CD4-positive, CD25-positive, alpha-beta regulatory T cell (primary cell): ENCODE measurements at regions not wholly inside any gene's neighbourhood (a gene's known extent, or its start where the extent isn't known, plus 50 kb on each side); places are given as distances from the start of the nearest gene placed in this dataset.

Source experiments
- ATAC-seq, 2 donors: fragments of 150-1000 bp; cut with Tn5 transposase; one replicate each; pipeline ENCODE4 v1.10.0; 2021; ENCODE audit warnings: low read depth in 2 of 2, moderate number of reproducible peaks in 2 of 2, moderate library complexity in 1 of 2
- DNase-seq, 3 donors: peaks; one replicate each; pipeline versions ENCODE4 v3.0.0 to v3.0.0-alpha.2; 2012 to 2022; ENCODE audit warnings: mixed read lengths in 1 of 3
- H3K27ac ChIP-seq: one replicate; pipeline ENCODE4 v1.7.0; 2013; ENCODE audit warnings: mild to moderate bottlenecking, low read length; ENCODE audit not compliant: insufficient read depth, poor library complexity, severe bottlenecking
- H3K27me3 ChIP-seq: one replicate; pipeline ENCODE4 v1.7.0; 2013; ENCODE audit warnings: low read length; ENCODE audit not compliant: control insufficient read depth, insufficient read depth
- H3K36me3 ChIP-seq: one replicate; pipeline ENCODE4 v1.7.0; 2013; ENCODE audit warnings: mild to moderate bottlenecking, low read length, moderate library complexity; ENCODE audit not compliant: control insufficient read depth, insufficient read depth
- H3K4me1 ChIP-seq: 2 replicates; pipeline ENCODE4 v1.7.0; 2013; ENCODE audit warnings: mild to moderate bottlenecking, low read length; ENCODE audit not compliant: insufficient read depth, control insufficient read depth, poor library complexity, severe bottlenecking
- H3K4me3 ChIP-seq: one replicate; pipeline ENCODE4 v1.7.0; 2013; ENCODE audit warnings: low read depth, mild to moderate bottlenecking, low read length, moderate library complexity
- H3K9me3 ChIP-seq, 2 experiments: 1 replicate in 1 of 2; 2 replicates in 1 of 2; pipeline ENCODE4 v1.7.0; 2013; ENCODE audit warnings: low read length in 2 of 2, mild to moderate bottlenecking in 1 of 2, moderate library complexity in 1 of 2; ENCODE audit not compliant: control insufficient read depth in 2 of 2
- H3K27ac Mint-ChIP-seq, 3 donors: one replicate each; pipeline ENCODE4 v1.8.0; 2020 to 2022; ENCODE audit warnings: mild to moderate bottlenecking in 3 of 3, mixed read lengths in 3 of 3, moderate library complexity in 2 of 3
- H3K27me3 Mint-ChIP-seq: one replicate; pipeline ENCODE4 v1.8.0; 2022; ENCODE audit warnings: mild to moderate bottlenecking, mixed read lengths
- H3K36me3 Mint-ChIP-seq: one replicate; pipeline ENCODE4 v1.8.0; 2020; ENCODE audit warnings: mixed read lengths
- H3K4me1 Mint-ChIP-seq, 4 donors: one replicate each; pipeline ENCODE4 v1.8.0; 2020 to 2022; ENCODE audit warnings: mixed read lengths in 4 of 4, mild to moderate bottlenecking in 1 of 4
- H3K4me3 Mint-ChIP-seq, 4 donors: one replicate each; pipeline ENCODE4 v1.8.0; 2020 to 2022; ENCODE audit warnings: mild to moderate bottlenecking in 4 of 4, mixed read lengths in 4 of 4, moderate library complexity in 3 of 4
- H3K9me3 Mint-ChIP-seq, 7 donors: one replicate each; pipeline ENCODE4 v1.8.0; 2020 to 2022; ENCODE audit warnings: mixed read lengths in 7 of 7, mild to moderate bottlenecking in 3 of 7, moderate library complexity in 2 of 7

GRCh38 chr3:112735926-112736325 lies 95.0 kb upstream of the CCDC80 start:
- Histone ChIP-seq H3K36me3 (no peaks in the 10 kb centered on the region), H3K4me1 (peaks cover 28% of the 10 kb centered on the region), H3K27ac (no peak overlapping the region), H3K9me3 (no peaks in the 10 kb centered on the region), H3K4me3 (no peak overlapping the region), H3K27me3 (no peaks in the 10 kb centered on the region)
- DNase-seq (no peak), ATAC-seq (no peak)
- H3K4me1 Mint-ChIP-seq = peaks cover 12 to 39% (median 21%) of the 10 kb centered on the region in 4 donors
- H3K36me3 Mint-ChIP-seq = no peaks in the 10 kb centered on the region
- H3K27me3 Mint-ChIP-seq = no peaks in the 10 kb centered on the region
- H3K4me3 Mint-ChIP-seq = no peak overlapping the region
- H3K27ac Mint-ChIP-seq = no peak overlapping the region
- no peaks in the 10 kb centered on the region for H3K9me3 Mint-ChIP-seq

- H3K27me3 ChIP-seq = no peaks in the 10 kb centered on the region
- ATAC-seq (peak; percentile 44 to 62), DNase-seq (peak; percentile 30 to 66 (median 60))
- H3K9me3 ChIP-seq = no peaks in the 10 kb centered on the region
- H3K9me3 Mint-ChIP-seq = no peaks in the 10 kb centered on the region
- peak overlapping the region in 1 of 3 donors; percentile 26 for H3K27ac Mint-ChIP-seq
- H3K4me1 ChIP-seq = peaks cover 24% of the 10 kb centered on the region
- H3K4me3 ChIP-seq = no peak overlapping the region
- H3K4me1 Mint-ChIP-seq = peaks cover 10 to 29% (median 21%) of the 10 kb centered on the region in 4 donors
- no peaks in the 10 kb centered on the region for H3K36me3 ChIP-seq
- H3K27ac ChIP-seq = no peak overlapping the region
- no peaks in the 10 kb centered on the region for H3K27me3 Mint-ChIP-seq
- no peak overlapping the region for H3K4me3 Mint-ChIP-seq
- H3K36me3 Mint-ChIP-seq = no peaks in the 10 kb centered on the region
Measured at GRCh38 chr3:112734736-112735350, 93.9 kb upstream of the CCDC80 start.

- no peaks in the 10 kb centered on the region for H3K36me3 ChIP-seq
- peaks cover 17% of the 10 kb centered on the region for H3K4me1 ChIP-seq
- Mint-ChIP-seq H3K9me3 (no peaks in the 10 kb centered on the region), H3K4me3 (peak overlapping the region in 1 of 4 donors; percentile 27), H3K27me3 (no peaks in the 10 kb centered on the region), H3K4me1 (peaks cover 7 to 22% (median 17%) of the 10 kb centered on the region in 4 donors), H3K27ac (no peak overlapping the region), H3K36me3 (no peaks in the 10 kb centered on the region)
- H3K27ac ChIP-seq = no peak overlapping the region
- DNase-seq (no peak), ATAC-seq (no peak)
- no peaks in the 10 kb centered on the region for H3K9me3 ChIP-seq
- H3K4me3 ChIP-seq = no peak overlapping the region
- H3K27me3 ChIP-seq = no peaks in the 10 kb centered on the region
Measured at GRCh38 chr3:112734171-112734570, 93.2 kb upstream of the CCDC80 start.

- no peaks in the 10 kb centered on the region for H3K36me3 Mint-ChIP-seq
Measured at GRCh38 chr3:112730210-112730609, 89.3 kb upstream of the CCDC80 start.

GRCh38 chr3:112721231-112721630 lies 80.3 kb upstream of the CCDC80 start:
- Mint-ChIP-seq H3K27me3 (peaks cover 13% of the 10 kb centered on the region), H3K4me1 (no peaks in the 10 kb centered on the region), H3K9me3 (peaks cover 0 to 1% (median 0%) of the 10 kb centered on the region in 7 donors), H3K4me3 (no peak overlapping the region), H3K27ac (no peak overlapping the region), H3K36me3 (no peaks in the 10 kb centered on the region)
- Histone ChIP-seq H3K9me3 (no peaks in the 10 kb centered on the region), H3K4me1 (no peaks in the 10 kb centered on the region), H3K27me3 (no peaks in the 10 kb centered on the region), H3K4me3 (no peak overlapping the region), H3K36me3 (no peaks in the 10 kb centered on the region), H3K27ac (no peak overlapping the region)
- DNase-seq = no peak
- ATAC-seq = no peak

More at GRCh38 chr3:112730210-112730609, 89.3 kb upstream of the CCDC80 start:
- Histone ChIP-seq H3K36me3 (no peaks in the 10 kb centered on the region), H3K9me3 (no peaks in the 10 kb centered on the region), H3K4me3 (no peak overlapping the region), H3K27ac (no peak overlapping the region), H3K27me3 (no peaks in the 10 kb centered on the region), H3K4me1 (peaks cover 5% of the 10 kb centered on the region)
- peaks cover 0 to 5% (median 2%) of the 10 kb centered on the region in 4 donors for H3K4me1 Mint-ChIP-seq
- H3K27ac Mint-ChIP-seq = no peak overlapping the region
- ATAC-seq (no peak), DNase-seq (no peak)
- H3K27me3 Mint-ChIP-seq = no peaks in the 10 kb centered on the region
- no peak overlapping the region for H3K4me3 Mint-ChIP-seq
- peaks cover 0 to 4% (median 0%) of the 10 kb centered on the region in 7 donors for H3K9me3 Mint-ChIP-seq

GRCh38 chr3:112718967-112719366 lies 78.0 kb upstream of the CCDC80 start:
- no peaks in the 10 kb centered on the region for H3K4me1 Mint-ChIP-seq
- H3K36me3 Mint-ChIP-seq = no peaks in the 10 kb centered on the region
- H3K4me3 Mint-ChIP-seq = no peak overlapping the region
- DNase-seq (no peak), ATAC-seq (no peak)
- Histone ChIP-seq H3K27ac (no peak overlapping the region), H3K4me1 (no peaks in the 10 kb centered on the region), H3K4me3 (no peak overlapping the region), H3K9me3 (no peaks in the 10 kb centered on the region), H3K36me3 (no peaks in the 10 kb centered on the region), H3K27me3 (no peaks in the 10 kb centered on the region)
- H3K9me3 Mint-ChIP-seq = no peaks in the 10 kb centered on the region
- peaks cover 18% of the 10 kb centered on the region for H3K27me3 Mint-ChIP-seq
- no peak overlapping the region for H3K27ac Mint-ChIP-seq

GRCh38 chr3:112718516-112718915 lies 77.6 kb upstream of the CCDC80 start:
- H3K36me3 ChIP-seq = no peaks in the 10 kb centered on the region
- no peak overlapping the region for H3K27ac Mint-ChIP-seq
- H3K4me3 Mint-ChIP-seq = no peak overlapping the region
- ATAC-seq (no peak), DNase-seq (no peak)
- peaks cover 18% of the 10 kb centered on the region for H3K27me3 Mint-ChIP-seq
- peaks cover 0 to 4% (median 0%) of the 10 kb centered on the region in 7 donors for H3K9me3 Mint-ChIP-seq
- no peaks in the 10 kb centered on the region for H3K4me1 Mint-ChIP-seq
- H3K9me3 ChIP-seq = no peaks in the 10 kb centered on the region
- H3K27me3 ChIP-seq = no peaks in the 10 kb centered on the region
- H3K4me1 ChIP-seq = no peaks in the 10 kb centered on the region
- H3K4me3 ChIP-seq = no peak overlapping the region
- H3K27ac ChIP-seq = no peak overlapping the region
- no peaks in the 10 kb centered on the region for H3K36me3 Mint-ChIP-seq

- no peaks in the 10 kb centered on the region for H3K4me1 ChIP-seq
- H3K9me3 Mint-ChIP-seq = peaks cover 2 to 9% (median 8%) of the 10 kb centered on the region in 7 donors
- H3K27me3 ChIP-seq = peaks cover 6% of the 10 kb centered on the region
- no peak overlapping the region for H3K27ac Mint-ChIP-seq
- no peak for ATAC-seq
- no peak overlapping the region for H3K27ac ChIP-seq
- no peaks in the 10 kb centered on the region for H3K9me3 ChIP-seq
- no peak overlapping the region for H3K4me3 ChIP-seq
- DNase-seq = no peak
- no peak overlapping the region for H3K4me3 Mint-ChIP-seq
- H3K36me3 Mint-ChIP-seq = no peaks in the 10 kb centered on the region
- no peaks in the 10 kb centered on the region for H3K4me1 Mint-ChIP-seq
- no peaks in the 10 kb centered on the region for H3K36me3 ChIP-seq
- peaks cover 29% of the 10 kb centered on the region for H3K27me3 Mint-ChIP-seq
Measured at GRCh38 chr3:112709911-112710310, 69.0 kb upstream of the CCDC80 start.
